ENCODE measurements at regions not wholly inside any gene's neighbourhood (a gene's known extent, or its start where the extent isn't known, plus 50 kb on each side); places are given as distances from the start of the nearest gene placed in this dataset.

DNA sequence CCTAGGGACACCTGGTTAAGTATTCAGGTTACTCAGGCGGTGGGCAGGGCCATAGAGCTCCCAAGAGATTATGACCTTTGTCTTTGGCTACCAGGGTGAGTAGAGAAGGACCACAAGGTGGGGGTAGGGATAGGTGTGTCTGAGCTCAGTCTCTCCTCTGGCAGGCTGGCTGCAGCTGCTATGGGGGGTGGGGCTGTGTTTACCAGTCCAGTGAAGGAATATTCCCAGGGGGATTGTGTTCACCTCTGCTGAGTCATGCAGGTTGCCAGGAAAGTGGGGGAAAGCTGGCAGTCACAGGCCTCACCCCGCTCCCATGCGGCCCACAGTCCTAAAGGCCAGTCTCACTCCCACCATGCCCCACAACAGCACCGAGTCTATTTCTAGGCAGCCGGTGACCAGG lies 53.6 kb upstream of the POU5F2 start:
- no peak for TF ChIP-seq POLR2A (IDR thresholded peaks at IDR 0.05)
- TF ChIP-seq, protein P1, sequence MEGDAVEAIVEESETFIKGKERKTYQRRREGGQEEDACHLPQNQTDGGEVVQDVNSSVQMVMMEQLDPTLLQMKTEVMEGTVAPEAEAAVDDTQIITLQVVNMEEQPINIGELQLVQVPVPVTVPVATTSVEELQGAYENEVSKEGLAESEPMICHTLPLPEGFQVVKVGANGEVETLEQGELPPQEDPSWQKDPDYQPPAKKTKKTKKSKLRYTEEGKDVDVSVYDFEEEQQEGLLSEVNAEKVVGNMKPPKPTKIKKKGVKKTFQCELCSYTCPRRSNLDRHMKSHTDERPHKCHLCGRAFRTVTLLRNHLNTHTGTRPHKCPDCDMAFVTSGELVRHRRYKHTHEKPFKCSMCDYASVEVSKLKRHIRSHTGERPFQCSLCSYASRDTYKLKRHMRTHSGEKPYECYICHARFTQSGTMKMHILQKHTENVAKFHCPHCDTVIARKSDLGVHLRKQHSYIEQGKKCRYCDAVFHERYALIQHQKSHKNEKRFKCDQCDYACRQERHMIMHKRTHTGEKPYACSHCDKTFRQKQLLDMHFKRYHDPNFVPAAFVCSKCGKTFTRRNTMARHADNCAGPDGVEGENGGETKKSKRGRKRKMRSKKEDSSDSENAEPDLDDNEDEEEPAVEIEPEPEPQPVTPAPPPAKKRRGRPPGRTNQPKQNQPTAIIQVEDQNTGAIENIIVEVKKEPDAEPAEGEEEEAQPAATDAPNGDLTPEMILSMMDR (IDR thresholded peaks at IDR 0.05): no peak
- no peak for TF ChIP-seq EP300 (IDR thresholded peaks at IDR 0.05)
